Endothelial cell of umbilical vein (primary cell): ENCODE measurements at regions not wholly inside any gene's neighbourhood (a gene's known extent, or its start where the extent isn't known, plus 50 kb on each side); places are given as distances from the start of the nearest gene placed in this dataset.

Experiments used
- BruUV-seq: library from RNA; stranded (reverse); fragments of 400-500 nt; replicated peaks from 2 replicates; lab custom pipeline; 2021; lab: Mats Ljungman, UMichigan
- CTCF ChIA-PET: fragments of 300-600, 350-600 bp; sonication (Branson Sonifier 250); formaldehyde crosslinking; loops from one replicate; lab custom pipeline; 2021; ENCODE audit warnings: antibody characterized with exemption, inconsistent platforms; lab: Charles Lee
- POLR2A ChIA-PET: fragments of 300-600, 350-600 bp; sonication (Branson Sonifier 250); formaldehyde crosslinking; loops from one replicate; lab custom pipeline; 2021; ENCODE audit warnings: antibody characterized with exemption, inconsistent platforms; lab: Charles Lee
- DNase-seq: peaks from one replicate; pipeline ENCODE4 v3.0.0-alpha.2; 2011; ENCODE audit warnings: low read depth, low spot score
- FAIRE-seq: peaks from 2 replicates; lab custom pipeline; 2011; peaks lifted over from hg19 to GRCh38; lab: Jason Lieb, UNC
- H2AFZ ChIP-seq: 2 replicates; pipeline ENCODE4 v1.6.0; 2012; ENCODE audit warnings: low read depth, low read length, control low read depth, inconsistent platforms
- H3K27ac ChIP-seq: 2 replicates; pipeline ENCODE4 v1.5.1; 2011; ENCODE audit warnings: low read depth, mild to moderate bottlenecking, control low read depth, low read length, moderate library complexity; ENCODE audit not compliant: insufficient read depth
- H3K27me3 ChIP-seq, 2 experiments: 2 replicates each; pipeline versions ENCODE4 v1.6.0 to v1.6.1; 2011; ENCODE audit warnings: low read length in 2 of 2, mixed read lengths in 1 of 2; ENCODE audit not compliant: control insufficient read depth in 2 of 2, insufficient read depth in 2 of 2
- H3K36me3 ChIP-seq, 2 experiments: 2 replicates in 1 of 2; 3 replicates in 1 of 2; pipeline ENCODE4 v1.5.1; 2011; ENCODE audit warnings: low read length in 2 of 2, mild to moderate bottlenecking in 1 of 2, moderate library complexity in 1 of 2; ENCODE audit not compliant: control insufficient read depth in 2 of 2, insufficient read depth in 2 of 2; ENCODE audit errors: extremely low read depth in 1 of 2
- H3K4me1 ChIP-seq: 3 replicates; pipeline ENCODE4 v1.5.1; 2011; ENCODE audit warnings: mild to moderate bottlenecking, low read length; ENCODE audit not compliant: control insufficient read depth, insufficient read depth; ENCODE audit errors: extremely low read depth
- H3K4me2 ChIP-seq: 2 replicates; pipeline ENCODE4 v1.6.1; 2011; ENCODE audit warnings: low read length, control low read depth, mixed read lengths; ENCODE audit not compliant: insufficient read depth
- H3K4me3 ChIP-seq, 3 experiments: fragments of 200-600 bp in 1 of 3; sonication (generic), shearing (Covaris generic) in 1 of 3; replicated peaks in 1 of 3; 2 replicates each; pipeline ENCODE4 v1.5.1; 2011 to 2016; ENCODE audit warnings: control low read depth in 3 of 3, low read length in 3 of 3, mild to moderate bottlenecking in 2 of 3, inconsistent platforms in 1 of 3, low read depth in 1 of 3, moderate library complexity in 1 of 3; ENCODE audit not compliant: insufficient read depth in 1 of 3
- H3K79me2 ChIP-seq: 2 replicates; pipeline ENCODE4 v1.6.0; 2012; ENCODE audit warnings: low read length, inconsistent platforms; ENCODE audit not compliant: control insufficient read depth, insufficient read depth
- H3K9ac ChIP-seq: replicated peaks from 2 replicates; pipeline ENCODE3; 2011; ENCODE audit warnings: low read length, control low read depth; ENCODE audit not compliant: insufficient read depth; ENCODE audit errors: extremely low read depth
- H3K9me1 ChIP-seq: replicated peaks from 3 replicates; pipeline ENCODE4 v1.6.0; 2011; ENCODE audit warnings: mild to moderate bottlenecking, low read length; ENCODE audit not compliant: control insufficient read depth, insufficient read depth; ENCODE audit errors: extremely low read depth
- H3K9me3 ChIP-seq: replicated peaks from 2 replicates; pipeline ENCODE4 v1.5.1; 2012; ENCODE audit warnings: low read length, inconsistent platforms; ENCODE audit not compliant: control insufficient read depth, insufficient read depth
- H4K20me1 ChIP-seq: replicated peaks from 2 replicates; pipeline ENCODE3; 2011; ENCODE audit warnings: mild to moderate bottlenecking, low read length; ENCODE audit not compliant: control insufficient read depth, insufficient read depth; ENCODE audit errors: extremely low read depth
- EZH2 ChIP-seq: IDR thresholded peaks from 2 replicates; pipeline ENCODE4 v1.6.1; 2012; ENCODE audit warnings: borderline replicate concordance, low read depth, mild to moderate bottlenecking, moderate library complexity, low read length, inconsistent platforms; ENCODE audit not compliant: severe bottlenecking
- MAX ChIP-seq: IDR thresholded peaks from 2 replicates; pipeline ENCODE4 v1.6.1; 2011; ENCODE audit not compliant: insufficient read depth, insufficient read length
- POLR2A ChIP-seq: IDR thresholded peaks from 2 replicates; pipeline ENCODE4 v1.6.1; 2012; ENCODE audit warnings: low read depth, mild to moderate bottlenecking, control low read depth, low read length
- dilution Hi-C: fragments of 300-500 bp; cut with MboI; formaldehyde crosslinking; loops from one replicate; pipeline ENCODE4 v1.15.0; 2019; ENCODE audit warnings: low sequenced_read_pairs; ENCODE audit not compliant: extremely low pct_ligation_motif_present
- intact Hi-C: fragments of 100-400 bp; cut with micrococcal nuclease; formaldehyde crosslinking; loops from one replicate; pipeline ENCODE4 v1.10.0; 2022

- POLR2A ChIA-PET = no interaction called here
- FAIRE-seq (no peak), DNase-seq (no peak)
- CTCF ChIA-PET = no interaction called here
- no peaks in the 10 kb centered on the region for H3K4me1 ChIP-seq
- peaks cover 0 to 2% of the 10 kb centered on the region in 2 experiments for H3K27me3 ChIP-seq
- H3K9me3 ChIP-seq = no peaks in the 10 kb centered on the region
- H3K9me1 ChIP-seq = no peaks in the 10 kb centered on the region
- no peak overlapping the region for H3K9ac ChIP-seq
- BruUV-seq = no TSS peak
- H3K4me3 ChIP-seq = no peak overlapping the region
- no peak overlapping the region for H3K27ac ChIP-seq
- TF ChIP-seq MAX (no peak), POLR2A (no peak)
- intact Hi-C loops = no loop called here
- no peaks in the 10 kb centered on the region for H3K79me2 ChIP-seq
- H3K4me2 ChIP-seq = no peak overlapping the region
- dilution Hi-C loops = no loop called here
- no peaks in the 10 kb centered on the region for H3K36me3 ChIP-seq
- H2AFZ ChIP-seq = no peak overlapping the region
- no peaks in the 10 kb centered on the region for H4K20me1 ChIP-seq
Measured at GRCh38 chr1:116226017-116226416, 114.8 kb downstream of the MAB21L3 start.

GRCh38 chr1:116228511-116228910 is 117.3 kb downstream of the MAB21L3 start:
- no TSS peak for BruUV-seq
- H3K27ac ChIP-seq = no peak overlapping the region
- dilution Hi-C loops (no loop called here), intact Hi-C loops (no loop called here)
- DNase-seq (no peak), FAIRE-seq (no peak)
- H3K36me3 ChIP-seq = no peaks in the 10 kb centered on the region
- peaks cover 0 to 2% of the 10 kb centered on the region in 2 experiments for H3K27me3 ChIP-seq
- H3K9me1 ChIP-seq = no peaks in the 10 kb centered on the region
- POLR2A ChIA-PET = no interaction called here
- no peak overlapping the region for H3K9ac ChIP-seq
- no peaks in the 10 kb centered on the region for H3K79me2 ChIP-seq
- TF ChIP-seq POLR2A (no peak), EZH2 (no peak)
- no peak overlapping the region for H2AFZ ChIP-seq
- CTCF ChIA-PET = no interaction called here
- H3K4me3 ChIP-seq = no peak overlapping the region
- no peaks in the 10 kb centered on the region for H3K4me1 ChIP-seq
- no peaks in the 10 kb centered on the region for H3K9me3 ChIP-seq
- H4K20me1 ChIP-seq = no peaks in the 10 kb centered on the region
- H3K4me2 ChIP-seq = no peak overlapping the region
